Fibroblast of pulmonary artery (primary cell): ENCODE measurements at regions not wholly inside any gene's neighbourhood (a gene's known extent, or its start where the extent isn't known, plus 50 kb on each side); places are given as distances from the start of the nearest gene placed in this dataset.
A peak's percentile ranks its signal among the peaks of the same experiment; 100 is the strongest.

Source experiments
- DNase-seq: peaks from one replicate; pipeline ENCODE4 v3.0.0-alpha.2; 2010; ENCODE audit warnings: low read depth
- H3K4me3 ChIP-seq: replicated peaks from 2 replicates; pipeline ENCODE4 v1.5.1; 2011; ENCODE audit warnings: low read depth, mild to moderate bottlenecking, control low read depth, low read length, moderate library complexity
- TF ChIP-seq, protein P1 (sequence below): IDR thresholded peaks from 2 replicates; pipeline ENCODE4 v1.5.1; 2011; ENCODE audit warnings: mild to moderate bottlenecking, control low read depth, low read length, inconsistent platforms; ENCODE audit errors: missing control alignments

DNA sequence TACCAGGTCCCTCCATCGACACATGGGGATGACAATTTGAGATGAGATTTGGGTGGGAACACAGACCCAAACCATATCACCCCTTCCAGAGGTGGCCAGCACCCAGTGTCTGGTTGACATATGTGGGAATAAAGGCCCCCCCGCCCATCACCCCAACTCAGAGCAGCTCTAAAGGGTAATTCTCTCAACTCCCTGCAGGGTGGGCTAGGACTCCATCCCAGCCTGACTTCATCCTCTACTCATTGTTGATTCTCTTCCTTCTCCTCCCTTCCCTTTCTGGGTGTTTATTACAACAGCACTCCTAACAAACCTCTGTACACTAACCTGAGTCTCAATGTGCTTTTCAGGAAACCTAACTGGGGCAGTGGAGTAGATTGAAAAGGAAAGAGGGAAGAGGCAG, 339.9 kb downstream of the ACTL7B start:
- no peak overlapping the region for H3K4me3 ChIP-seq
- DNase-seq, result no peak
- TF ChIP-seq, protein P1, sequence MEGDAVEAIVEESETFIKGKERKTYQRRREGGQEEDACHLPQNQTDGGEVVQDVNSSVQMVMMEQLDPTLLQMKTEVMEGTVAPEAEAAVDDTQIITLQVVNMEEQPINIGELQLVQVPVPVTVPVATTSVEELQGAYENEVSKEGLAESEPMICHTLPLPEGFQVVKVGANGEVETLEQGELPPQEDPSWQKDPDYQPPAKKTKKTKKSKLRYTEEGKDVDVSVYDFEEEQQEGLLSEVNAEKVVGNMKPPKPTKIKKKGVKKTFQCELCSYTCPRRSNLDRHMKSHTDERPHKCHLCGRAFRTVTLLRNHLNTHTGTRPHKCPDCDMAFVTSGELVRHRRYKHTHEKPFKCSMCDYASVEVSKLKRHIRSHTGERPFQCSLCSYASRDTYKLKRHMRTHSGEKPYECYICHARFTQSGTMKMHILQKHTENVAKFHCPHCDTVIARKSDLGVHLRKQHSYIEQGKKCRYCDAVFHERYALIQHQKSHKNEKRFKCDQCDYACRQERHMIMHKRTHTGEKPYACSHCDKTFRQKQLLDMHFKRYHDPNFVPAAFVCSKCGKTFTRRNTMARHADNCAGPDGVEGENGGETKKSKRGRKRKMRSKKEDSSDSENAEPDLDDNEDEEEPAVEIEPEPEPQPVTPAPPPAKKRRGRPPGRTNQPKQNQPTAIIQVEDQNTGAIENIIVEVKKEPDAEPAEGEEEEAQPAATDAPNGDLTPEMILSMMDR, result no peak

DNA sequence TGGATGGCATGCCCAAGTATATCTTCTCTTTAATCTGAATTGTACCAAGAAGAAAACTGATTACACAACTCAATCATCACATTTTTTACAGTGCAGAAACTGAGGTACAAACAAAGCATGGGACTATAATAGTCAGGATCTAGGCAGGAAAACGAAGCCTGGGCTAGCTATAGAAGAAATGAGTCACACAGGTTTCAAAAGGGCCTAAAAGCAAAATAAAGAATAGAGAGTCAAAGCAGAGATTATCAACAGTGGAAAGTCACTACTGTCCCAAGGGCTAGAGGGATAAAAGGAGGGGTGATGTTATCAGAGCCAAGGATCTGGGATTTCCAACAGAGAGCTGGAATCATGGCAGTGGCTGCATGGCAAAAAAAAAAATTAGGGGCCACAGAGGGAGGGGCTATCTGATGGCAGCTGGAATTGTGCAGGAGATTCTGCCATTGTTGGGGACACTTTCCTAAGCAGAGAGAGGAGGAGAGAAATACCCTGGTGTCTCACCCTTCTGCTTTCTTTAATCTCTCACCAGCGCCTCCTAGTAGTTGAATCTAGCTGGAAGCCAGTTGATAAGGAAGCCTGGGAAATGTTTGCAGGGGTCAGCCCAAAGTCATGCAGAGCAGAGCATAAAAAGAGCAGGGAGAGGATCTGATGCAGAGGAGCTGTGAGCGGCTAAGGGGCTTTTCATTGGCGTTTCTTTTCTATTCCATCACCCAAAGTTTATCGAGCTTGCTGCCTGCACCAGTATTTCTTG, 343.2 kb downstream of the ACTL7B start:
- no peak overlapping the region for H3K4me3 ChIP-seq
- peak; percentile 8 for DNase-seq
- TF ChIP-seq, protein P1, result no peak

DNA sequence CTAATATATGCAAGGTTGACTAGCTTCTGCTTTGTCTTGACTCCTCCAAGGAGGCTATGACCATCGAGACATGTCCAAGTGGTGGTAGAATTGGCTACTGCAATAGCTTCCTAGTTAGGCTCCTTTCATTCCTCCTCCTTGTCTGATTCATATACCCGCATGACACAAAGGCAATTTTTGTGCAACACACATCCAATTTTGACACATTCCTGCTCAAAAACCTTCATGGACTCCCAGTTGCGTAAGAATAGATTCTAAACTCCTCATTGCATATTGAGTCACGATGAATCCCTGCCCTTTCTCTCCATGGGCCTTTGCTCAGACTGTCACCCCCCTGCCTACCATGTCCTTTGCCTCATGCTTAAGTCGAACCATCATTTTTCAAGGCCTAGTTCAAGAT, 344.5 kb downstream of the ACTL7B start:
- peak; percentile 81 for DNase-seq
- no peak overlapping the region for H3K4me3 ChIP-seq
- TF ChIP-seq, protein P1, result no peak

DNA sequence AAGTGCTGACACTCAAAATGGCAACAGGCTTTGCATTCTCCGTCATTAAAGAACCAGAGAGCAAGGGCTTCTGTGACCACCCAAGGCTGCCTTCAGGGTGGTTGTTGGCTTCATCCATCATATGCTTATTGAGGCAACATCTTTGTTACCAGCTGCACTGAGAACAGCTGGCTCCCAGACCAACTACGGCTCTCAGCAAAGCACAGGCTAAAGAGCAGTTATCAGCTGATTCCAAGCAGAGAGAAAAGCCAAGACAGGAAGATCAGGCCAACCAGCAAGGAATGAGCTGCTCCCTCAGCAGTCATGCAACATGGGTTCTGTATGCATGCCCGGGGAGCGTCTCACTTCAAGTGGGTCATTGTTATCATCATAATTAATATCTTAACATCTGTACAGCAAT, 358.9 kb downstream of the ACTL7B start:
- no peak for DNase-seq

DNA sequence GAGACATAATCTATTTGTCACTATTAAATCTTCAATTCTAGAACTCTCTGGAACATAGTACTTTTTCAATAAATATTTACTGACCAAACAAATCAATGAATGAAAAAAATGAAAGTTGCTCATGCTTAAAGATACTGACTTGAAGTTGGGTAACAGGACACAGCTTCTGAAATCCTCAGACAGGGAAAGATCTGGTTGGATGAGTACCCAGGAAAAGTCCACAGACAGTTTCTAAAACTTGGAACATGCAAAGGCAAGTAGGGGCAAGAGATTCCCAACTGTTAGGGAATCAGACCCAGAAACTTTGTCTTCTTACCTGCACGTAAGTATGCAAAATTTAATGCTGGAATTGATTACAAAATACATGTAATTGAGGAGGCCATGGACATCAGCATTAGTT, 366.2 kb downstream of the ACTL7B start:
- TF ChIP-seq, protein P1, result no peak
- DNase-seq, result no peak
- H3K4me3 ChIP-seq, result no peak overlapping the region

More for the DNA sequence above, 358.9 kb downstream of the ACTL7B start:
- no peak overlapping the region for H3K4me3 ChIP-seq
- TF ChIP-seq, protein P1, result no peak

DNA sequence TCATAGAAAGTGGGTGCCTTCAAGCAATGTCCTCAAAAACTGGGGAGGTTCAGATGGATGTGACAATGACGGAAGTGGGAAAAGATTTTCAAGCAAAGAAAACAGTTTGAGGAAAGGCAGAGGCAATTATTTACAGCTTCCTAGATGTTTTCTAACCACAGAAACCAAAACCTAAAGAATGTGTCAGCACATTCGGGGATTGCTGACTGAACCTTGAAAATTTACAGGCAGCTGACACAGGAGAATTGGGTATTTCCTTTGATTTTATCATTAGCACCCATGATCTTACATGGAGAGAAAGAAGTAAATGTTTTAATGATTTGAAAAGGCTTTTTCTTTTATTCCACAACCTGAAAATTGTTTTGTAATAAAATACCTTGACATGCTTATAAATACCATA, 369.0 kb downstream of the ACTL7B start:
- DNase-seq, result no peak
- no peak overlapping the region for H3K4me3 ChIP-seq
- TF ChIP-seq, protein P1, result no peak

DNA sequence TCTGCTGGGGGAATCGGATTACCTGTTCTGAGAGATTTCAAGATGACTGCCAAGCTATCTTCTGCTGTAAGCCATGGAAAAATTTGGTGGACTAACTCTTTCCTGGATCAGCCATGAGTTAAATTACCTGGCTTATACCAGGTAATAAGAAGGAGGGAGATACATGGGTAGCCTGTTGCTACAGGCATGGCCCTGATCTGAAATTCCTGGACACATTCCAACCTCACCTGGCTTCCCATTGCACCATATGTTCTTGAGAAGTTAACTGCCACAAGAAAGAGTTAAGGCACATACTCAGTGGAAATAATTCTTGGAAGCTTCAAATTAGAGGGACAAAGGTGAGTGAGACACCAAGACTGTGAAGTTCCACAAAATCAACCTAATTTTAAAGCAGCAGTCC, 371.3 kb downstream of the ACTL7B start:
- no peak overlapping the region for H3K4me3 ChIP-seq
- TF ChIP-seq, protein P1, result no peak
- no peak for DNase-seq
